ENCODE measurements at regions not wholly inside any gene's neighbourhood (a gene's known extent, or its start where the extent isn't known, plus 50 kb on each side); places are given as distances from the start of the nearest gene placed in this dataset.

DNA sequence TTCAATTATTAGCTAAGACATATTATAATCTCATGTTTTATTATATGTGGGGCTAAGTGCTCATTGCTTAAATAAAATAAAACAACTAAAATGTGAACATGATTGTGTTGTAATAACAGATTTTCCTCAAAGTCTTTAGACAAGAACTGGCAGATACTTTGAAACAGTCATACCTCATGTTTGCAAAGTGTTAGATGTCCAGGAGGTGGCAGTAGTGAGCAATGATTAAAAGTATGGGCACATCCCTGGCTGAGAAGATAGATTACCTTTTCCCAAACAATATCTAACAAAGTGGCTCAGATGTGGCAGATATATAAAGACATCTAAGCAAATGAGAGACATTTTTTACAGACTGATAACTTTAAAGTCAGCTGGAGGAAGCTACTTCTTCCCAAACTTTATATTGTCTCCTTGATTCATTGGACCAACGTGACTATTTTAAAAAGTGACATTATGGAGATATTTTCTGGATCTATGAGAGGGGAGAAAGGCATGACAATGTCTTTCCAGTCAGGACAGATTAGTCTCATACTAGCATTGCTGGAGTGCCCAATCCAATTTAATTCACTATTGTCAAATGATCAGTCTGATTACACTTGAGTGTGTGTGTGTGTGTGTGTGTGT, 269.8 kb downstream of the S1PR1 start:
- ChIA-PET POLR2A (no interaction called here), CTCF (interaction anchor here (0.7 to 1.4 kb wide), 4 partner anchors 22 to 320 kb away, joined by 3 to 5 read pairs (median 3); no protein-coding TSS in a partner anchor)
- peak; percentile 57 for DNase-seq (ENCODE audit: extremely low spot score)

DNA sequence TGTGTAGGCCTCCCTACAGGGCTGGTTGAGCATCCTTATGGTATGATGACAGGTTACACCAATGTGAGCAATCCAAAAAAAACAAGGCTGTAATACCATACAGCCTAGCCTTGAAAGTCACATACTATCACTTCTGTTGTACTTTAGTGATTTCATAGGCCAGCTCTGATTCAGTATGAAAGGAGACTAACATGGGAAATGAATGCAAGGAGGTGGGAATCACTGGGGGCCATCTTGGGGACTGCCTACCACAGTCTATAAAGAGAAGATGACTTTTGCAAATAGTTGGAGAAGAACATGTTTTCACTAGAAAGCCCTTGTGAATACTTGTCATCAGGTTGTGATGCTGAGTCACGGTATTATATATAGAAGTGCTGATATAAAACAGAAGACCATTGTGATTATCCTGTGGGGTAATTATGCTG, 270.7 kb downstream of the S1PR1 start:
- DNase-seq (ENCODE audit: extremely low spot score) = no peak
- ChIA-PET POLR2A (no interaction called here), CTCF (interaction anchor here (0.7 kb wide), 1 partner anchor 22 kb away, joined by 3 read pairs; no protein-coding TSS in a partner anchor)
- TF ChIP-seq BHLHE40 (IDR thresholded peaks at IDR 0.05; ENCODE audit: borderline replicate concordance) = no peak
- TF ChIP-seq, protein P1, sequence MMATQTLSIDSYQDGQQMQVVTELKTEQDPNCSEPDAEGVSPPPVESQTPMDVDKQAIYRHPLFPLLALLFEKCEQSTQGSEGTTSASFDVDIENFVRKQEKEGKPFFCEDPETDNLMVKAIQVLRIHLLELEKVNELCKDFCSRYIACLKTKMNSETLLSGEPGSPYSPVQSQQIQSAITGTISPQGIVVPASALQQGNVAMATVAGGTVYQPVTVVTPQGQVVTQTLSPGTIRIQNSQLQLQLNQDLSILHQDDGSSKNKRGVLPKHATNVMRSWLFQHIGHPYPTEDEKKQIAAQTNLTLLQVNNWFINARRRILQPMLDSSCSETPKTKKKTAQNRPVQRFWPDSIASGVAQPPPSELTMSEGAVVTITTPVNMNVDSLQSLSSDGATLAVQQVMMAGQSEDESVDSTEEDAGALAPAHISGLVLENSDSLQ (IDR thresholded peaks at IDR 0.05) = no peak
- TF ChIP-seq L3MBTL2 (conservative IDR thresholded peaks at IDR 0.05) = no peak
- TF ChIP-seq FOXA1 (IDR thresholded peaks at IDR 0.05) = no peak
- TF ChIP-seq ZNF384 (IDR thresholded peaks at IDR 0.05) = no peak
- TF ChIP-seq CTBP1 (IDR thresholded peaks at IDR 0.05; ENCODE audit: borderline replicate concordance) = no peak
- TF ChIP-seq LEF1 (IDR thresholded peaks at IDR 0.05; ENCODE audit: borderline replicate concordance) = no peak
- TF ChIP-seq SP1 (IDR thresholded peaks at IDR 0.05) = no peak
- no peak for TF ChIP-seq HDGF (IDR thresholded peaks at IDR 0.05; ENCODE audit: borderline replicate concordance)
- no peak for TF ChIP-seq FOXK2 (IDR thresholded peaks at IDR 0.05)
- TF ChIP-seq NFRKB (IDR thresholded peaks at IDR 0.05) = no peak
- no peak for TF ChIP-seq ARNT (IDR thresholded peaks at IDR 0.05)
- no peak for TF ChIP-seq SUZ12 (IDR thresholded peaks at IDR 0.05)

More for the DNA sequence above, 269.8 kb downstream of the S1PR1 start:
- TF ChIP-seq TARDBP (IDR thresholded peaks at IDR 0.05) (no peak), NFRKB (IDR thresholded peaks at IDR 0.05) (no peak), L3MBTL2 (conservative IDR thresholded peaks at IDR 0.05) (no peak), ELF4 (IDR thresholded peaks at IDR 0.05) (no peak), SP1 (IDR thresholded peaks at IDR 0.05) (no peak), FOXA1 (IDR thresholded peaks at IDR 0.05) (no peak), ZNF384 (IDR thresholded peaks at IDR 0.05) (no peak), ARNT (IDR thresholded peaks at IDR 0.05) (no peak), SUZ12 (IDR thresholded peaks at IDR 0.05) (no peak), BHLHE40 (IDR thresholded peaks at IDR 0.05; ENCODE audit: borderline replicate concordance) (no peak)
- TF ChIP-seq, protein P1 (IDR thresholded peaks at IDR 0.05) = no peak

DNA sequence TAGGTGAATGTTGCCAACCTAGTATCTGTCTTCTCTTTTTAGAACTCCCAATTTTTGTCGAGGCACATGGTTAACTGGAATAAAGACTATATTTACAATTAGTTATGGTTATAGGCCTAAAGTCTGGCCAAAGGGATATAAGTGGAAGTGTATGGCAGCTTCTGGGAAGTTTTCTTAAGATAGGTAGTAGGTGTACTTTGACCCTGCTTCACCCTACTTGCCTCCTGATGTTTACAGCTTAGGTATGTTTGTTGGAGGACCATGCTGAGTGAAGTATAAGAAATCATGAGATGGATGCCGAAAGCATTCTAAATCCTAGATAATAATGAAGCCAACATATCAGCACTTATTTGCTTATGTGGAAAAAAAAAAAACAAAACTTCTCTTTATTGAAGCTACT, 272.1 kb downstream of the S1PR1 start:
- TF ChIP-seq CTBP1 (IDR thresholded peaks at IDR 0.05; ENCODE audit: borderline replicate concordance) (no peak), FOXK2 (IDR thresholded peaks at IDR 0.05) (no peak), FOXA1 (IDR thresholded peaks at IDR 0.05) (no peak), LEF1 (IDR thresholded peaks at IDR 0.05; ENCODE audit: borderline replicate concordance) (no peak), SP1 (IDR thresholded peaks at IDR 0.05) (no peak), SUZ12 (IDR thresholded peaks at IDR 0.05) (no peak), TARDBP (IDR thresholded peaks at IDR 0.05) (no peak)

DNA sequence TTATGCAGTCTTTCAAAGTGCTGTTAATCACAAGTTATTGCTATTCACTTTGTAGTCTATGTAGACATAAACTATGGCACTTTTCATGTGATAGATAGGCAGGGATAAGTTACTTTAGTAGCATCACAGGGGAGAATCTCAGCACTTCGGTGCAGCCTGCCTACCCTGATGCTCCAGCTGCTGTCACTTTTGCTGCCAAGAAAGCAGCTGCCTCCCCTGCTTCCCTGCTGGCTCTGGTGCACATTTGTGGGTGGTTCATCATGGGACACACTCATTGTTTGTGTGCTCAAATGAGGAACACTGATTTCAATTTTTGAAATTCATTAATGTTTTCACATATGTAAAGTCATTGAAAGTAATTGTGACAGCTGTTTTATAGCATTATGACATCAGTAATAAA, 272.6 kb downstream of the S1PR1 start:
- ChIA-PET CTCF (interaction anchor here (0.6 to 0.7 kb wide), 2 partner anchors 10 to 1901 kb away, joined by 3 read pairs; no protein-coding TSS in a partner anchor), POLR2A (no interaction called here)
- TF ChIP-seq, protein P1 (IDR thresholded peaks at IDR 0.05) = no peak
- no peak for TF ChIP-seq ZNF384 (IDR thresholded peaks at IDR 0.05)
- no peak for DNase-seq (ENCODE audit: extremely low spot score)

More for the DNA sequence above, 272.1 kb downstream of the S1PR1 start:
- CTCF ChIA-PET = no interaction called here
- DNase-seq (ENCODE audit: extremely low spot score) = no peak
- POLR2A ChIA-PET = no interaction called here

- ChIA-PET POLR2A (no interaction called here), CTCF (no interaction called here)
These were observed 274.5 kb downstream of the S1PR1 start for GRCh38 chr1:101511202-101511891.

More at GRCh38 chr1:101511202-101511891, 274.5 kb downstream of the S1PR1 start:
- no peak for DNase-seq (ENCODE audit: extremely low spot score)
- TF ChIP-seq LEF1 (IDR thresholded peaks at IDR 0.05; ENCODE audit: borderline replicate concordance) = no peak
- TF ChIP-seq NFRKB (IDR thresholded peaks at IDR 0.05) = no peak
- TF ChIP-seq ARNT (IDR thresholded peaks at IDR 0.05) = no peak
- TF ChIP-seq BHLHE40 (IDR thresholded peaks at IDR 0.05; ENCODE audit: borderline replicate concordance) = no peak
- no peak for TF ChIP-seq L3MBTL2 (conservative IDR thresholded peaks at IDR 0.05)
- TF ChIP-seq, protein P1 (IDR thresholded peaks at IDR 0.05) = no peak
- no peak for TF ChIP-seq FOXA1 (IDR thresholded peaks at IDR 0.05)
- no peak for TF ChIP-seq CTBP1 (IDR thresholded peaks at IDR 0.05; ENCODE audit: borderline replicate concordance)
- no peak for TF ChIP-seq ZNF384 (IDR thresholded peaks at IDR 0.05)
- no peak for TF ChIP-seq ELF4 (IDR thresholded peaks at IDR 0.05)
- no peak for TF ChIP-seq SP1 (IDR thresholded peaks at IDR 0.05)
- no peak for TF ChIP-seq HDGF (IDR thresholded peaks at IDR 0.05; ENCODE audit: borderline replicate concordance)
- TF ChIP-seq FOXK2 (IDR thresholded peaks at IDR 0.05) = no peak
- TF ChIP-seq FOXM1 (IDR thresholded peaks at IDR 0.05; ENCODE audit: borderline replicate concordance) = no peak
- no peak for TF ChIP-seq TARDBP (IDR thresholded peaks at IDR 0.05)
- TF ChIP-seq SUZ12 (IDR thresholded peaks at IDR 0.05) = no peak
